HepG2 (cell line): ENCODE measurements at regions not wholly inside any gene's neighbourhood (a gene's known extent, or its start where the extent isn't known, plus 50 kb on each side); places are given as distances from the start of the nearest gene placed in this dataset.

Experiments used
- ATAC-seq: fragments of 200-7000 bp; cut with Tn5 transposase; 3 replicates; pipeline ENCODE4 v1.9.1; 2020; ENCODE audit warnings: mild to moderate bottlenecking, moderate library complexity
- BruUV-seq: library from RNA; stranded (reverse); fragments of 400-500 nt; replicated peaks from 2 replicates; lab custom pipeline; 2021; lab: Mats Ljungman, UMichigan
- CTCF ChIA-PET: fragments of 300-600 bp; formaldehyde crosslinking; extraction: SDS; loops from one replicate; lab custom pipeline; 2021; ENCODE audit warnings: low total read pairs, inconsistent platforms, low intra/inter-chr PET ratio; lab: Yijun Ruan, JAX
- POLR2A ChIA-PET: fragments of 350-600 bp; sonication (Branson Sonifier 250); formaldehyde crosslinking; loops from one replicate; lab custom pipeline; 2020; ENCODE audit warnings: antibody characterized with exemption, inconsistent platforms; lab: Yijun Ruan, JAX
- DNase-seq: peaks from one replicate; pipeline ENCODE4 v3.0.0-alpha.2; 2015; ENCODE audit warnings: low spot score
- FAIRE-seq: peaks from 3 replicates; lab custom pipeline; 2011; peaks lifted over from hg19 to GRCh38; lab: Jason Lieb, UNC
- H2AFZ ChIP-seq: one replicate; pipeline ENCODE4 v1.6.1; 2011; ENCODE audit warnings: low read length, inconsistent platforms
- H3K27ac ChIP-seq: fragments of 300-600 bp; 3 replicates; pipeline ENCODE4 v1.8.0; 2011; ENCODE audit warnings: mixed run types, mild to moderate bottlenecking, mixed read lengths, low read length, inconsistent platforms; ENCODE audit not compliant: insufficient read depth; ENCODE audit errors: extremely low read length
- H3K27me3 ChIP-seq, 2 experiments: fragments of 200-600 bp in 1 of 2; 2 replicates in 1 of 2; 3 replicates in 1 of 2; pipeline versions ENCODE4 v1.6.0 to v1.8.0; 2011; ENCODE audit warnings: low read length in 2 of 2, mild to moderate bottlenecking in 2 of 2, moderate library complexity in 2 of 2, inconsistent platforms in 1 of 2; ENCODE audit not compliant: insufficient read depth in 2 of 2, control insufficient read depth in 1 of 2
- H3K36me3 ChIP-seq, 2 experiments: fragments of 200-600 bp in 1 of 2; replicated peaks in 1 of 2; 2 replicates in 1 of 2; 3 replicates in 1 of 2; pipeline versions ENCODE4 v1.5.1 to v1.8.0; 2011; ENCODE audit warnings: low read length in 2 of 2, inconsistent platforms in 1 of 2; ENCODE audit not compliant: insufficient read depth in 2 of 2, control insufficient read depth in 1 of 2
- H3K4me1 ChIP-seq: 2 replicates; pipeline ENCODE4 v1.5.1; 2012; ENCODE audit warnings: low read length, inconsistent platforms; ENCODE audit not compliant: insufficient read depth
- H3K4me2 ChIP-seq: 2 replicates; pipeline ENCODE4 v1.6.0; 2011; ENCODE audit warnings: low read depth, low read length, inconsistent platforms
- H3K4me3 ChIP-seq, 3 experiments: fragments of 200-600 bp in 1 of 3; sonication (generic), shearing (Covaris generic) in 1 of 3; replicated peaks in 1 of 3; 2 replicates each; pipeline ENCODE4 v1.5.1; 2011 to 2016; ENCODE audit warnings: low read length in 3 of 3, inconsistent platforms in 2 of 3, low read depth in 2 of 3, mild to moderate bottlenecking in 2 of 3, control low read depth in 1 of 3, mixed read lengths in 1 of 3; ENCODE audit not compliant: insufficient read depth in 1 of 3
- H3K79me2 ChIP-seq: one replicate; pipeline ENCODE4 v1.6.1; 2011; ENCODE audit warnings: low read length, inconsistent platforms; ENCODE audit not compliant: insufficient read depth
- H3K9ac ChIP-seq: 2 replicates; pipeline ENCODE4 v1.6.0; 2011; ENCODE audit warnings: mild to moderate bottlenecking, low read depth, low read length, inconsistent platforms; ENCODE audit not compliant: insufficient read depth
- H3K9me3 ChIP-seq: 2 replicates; pipeline ENCODE4 v1.5.1; 2012; ENCODE audit warnings: mild to moderate bottlenecking, low read length
- H4K20me1 ChIP-seq: 2 replicates; pipeline ENCODE4 v1.6.0; 2011; ENCODE audit warnings: inconsistent platforms, mild to moderate bottlenecking, low read length, moderate library complexity; ENCODE audit not compliant: insufficient read depth
- CEBPB ChIP-seq: IDR thresholded peaks from 2 replicates; pipeline ENCODE4 v1.6.1; 2011; ENCODE audit warnings: low read depth, low read length, improper control_type of control experiment, borderline replicate concordance
- IKZF4 ChIP-seq: sonication (generic); formaldehyde crosslinking; IDR thresholded peaks from 2 replicates; pipeline ENCODE4 v1.5.1; 2020; ENCODE audit warnings: borderline replicate concordance, mild to moderate bottlenecking, low read depth, missing genetic modification reagents; ENCODE audit errors: not compliant biosample characterization
- ONECUT2 ChIP-seq: sonication (generic); formaldehyde crosslinking; IDR thresholded peaks from 2 replicates; pipeline ENCODE4 v1.4.0; 2020; ENCODE audit warnings: missing genetic modification reagents
- ZBTB21 ChIP-seq: sonication (generic); formaldehyde crosslinking; IDR thresholded peaks from 2 replicates; pipeline ENCODE4 v1.4.0; 2020; ENCODE audit warnings: missing genetic modification reagents
- ZFP90 ChIP-seq: sonication (generic); formaldehyde crosslinking; IDR thresholded peaks from 2 replicates; pipeline ENCODE4 v1.8.0; 2022; ENCODE audit warnings: missing genetic modification reagents, mild to moderate bottlenecking, inconsistent platforms, borderline replicate concordance
- ZNF180 ChIP-seq: sonication (generic); formaldehyde crosslinking; IDR thresholded peaks from 2 replicates; pipeline ENCODE4 v1.4.0; 2020; ENCODE audit warnings: low read depth, missing genetic modification reagents, borderline replicate concordance
- ZNF615 ChIP-seq: sonication (generic); formaldehyde crosslinking; IDR thresholded peaks from 2 replicates; pipeline ENCODE4 v1.5.0; 2020; ENCODE audit warnings: mild to moderate bottlenecking, missing genetic modification reagents, borderline replicate concordance
- WGBS: methylation state at CpG from one replicate; pipeline ENCODE4 v1.1.6; 2017; ENCODE audit warnings: low lambda C conversion rate; 5-methylcytosine and 5-hydroxymethylcytosine counted together
- in situ Hi-C: cut with HindIII; loops from 2 replicates; pipeline ENCODE4 v1.10.0; 2017; ENCODE audit warnings: low pct_unique_long_range_greater_than_20kb; ENCODE audit not compliant: extremely low pct_ligation_motif_present
- intact Hi-C: fragments of 100-400 bp; cut with micrococcal nuclease; formaldehyde crosslinking; loops from one replicate; pipeline ENCODE4 v1.10.0; 2022; ENCODE audit not compliant: unreplicated experiment

GRCh38 chr12:92404921-92405320 is 259.3 kb upstream of the BTG1 start (continued):
- no peak for TF ChIP-seq IKZF4 (CRISPR knock-in tag)
- TF ChIP-seq ZNF180 (CRISPR knock-in tag), result no peak

- H3K4me2 ChIP-seq, result no peak overlapping the region
- H3K36me3 ChIP-seq, result no peaks in the 10 kb centered on the region
- intact Hi-C loops (no loop called here), in situ Hi-C loops (loop anchor here (25.0 kb wide), 1 partner anchor 1017 kb away; no protein-coding TSS in a partner anchor)
- no peak overlapping the region for H2AFZ ChIP-seq
- WGBS, result 0% methylated on average over 1 of the region's 1 CpG
- no peaks in the 10 kb centered on the region for H3K79me2 ChIP-seq
- POLR2A ChIA-PET, result no interaction called here
- H3K4me3 ChIP-seq, result no peak overlapping the region
- no peaks in the 10 kb centered on the region for H3K4me1 ChIP-seq
- no peak for TF ChIP-seq CEBPB
- TF ChIP-seq ONECUT2 (CRISPR knock-in tag), result no peak
- no peak for TF ChIP-seq ZFP90 (CRISPR knock-in tag)
- no peak for TF ChIP-seq ZBTB21 (CRISPR knock-in tag)
- TF ChIP-seq ZNF615 (CRISPR knock-in tag), result no peak
- ATAC-seq (no peak), FAIRE-seq (no peak), DNase-seq (no peak)
- H3K27ac ChIP-seq, result no peak overlapping the region
- no peak overlapping the region for H3K9ac ChIP-seq
- CTCF ChIA-PET, result no interaction called here
- H4K20me1 ChIP-seq, result no peaks in the 10 kb centered on the region
- H3K27me3 ChIP-seq, result no peaks in the 10 kb centered on the region
- BruUV-seq, result no TSS peak
- H3K9me3 ChIP-seq, result no peaks in the 10 kb centered on the region
Measured at GRCh38 chr12:92404259-92404894, 258.7 kb upstream of the BTG1 start.
